KBM-7 (cell line): ENCODE measurements at regions not wholly inside any gene's neighbourhood (a gene's known extent, or its start where the extent isn't known, plus 50 kb on each side); places are given as distances from the start of the nearest gene placed in this dataset.
"Not testable (repeated sequence)": the region's sequence is repeated elsewhere in the genome, so short reads cannot be mapped to it uniquely, and the experiment has no call there.

Experiments
- DNase-seq: peaks from one replicate; pipeline ENCODE4 v3.0.0-alpha.2; 2015
- in situ Hi-C: fragments of 300-500 bp; cut with MboI; formaldehyde crosslinking; loops from 2 replicates; pipeline ENCODE4 v1.14.3; 2020; ENCODE audit warnings: low sequenced_read_pairs, low pct_unique_long_range_greater_than_20kb, mixed read lengths

GRCh38 chr10:108578258-108578657 is 1345.1 kb downstream of the XPNPEP1 start:
- no peak for DNase-seq
- in situ Hi-C loops, result no loop called here

DNA sequence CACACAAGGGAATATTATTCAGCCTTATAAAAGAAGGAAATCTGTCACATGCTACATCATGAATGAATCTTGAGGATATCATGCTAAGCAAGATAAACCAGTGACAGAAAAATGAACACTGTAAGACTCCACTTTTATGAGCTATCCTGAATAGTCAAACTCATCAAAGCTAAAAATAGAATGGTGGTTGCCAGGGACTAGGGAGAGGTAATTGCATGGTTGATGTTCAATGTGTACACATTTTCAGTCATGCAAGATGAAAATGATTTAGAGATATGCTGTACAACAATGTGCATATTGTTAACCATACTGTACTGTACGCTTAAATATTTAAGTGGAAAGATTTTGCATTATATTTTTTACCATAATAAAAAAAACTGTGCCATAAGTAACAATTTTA is 1349.1 kb downstream of the XPNPEP1 start:
- in situ Hi-C loops, result no loop called here
- DNase-seq, result no peak

- in situ Hi-C loops, result no loop called here
- no peak for DNase-seq
Observed at GRCh38 chr10:108568824-108569223, 1354.5 kb downstream of the XPNPEP1 start.

DNA sequence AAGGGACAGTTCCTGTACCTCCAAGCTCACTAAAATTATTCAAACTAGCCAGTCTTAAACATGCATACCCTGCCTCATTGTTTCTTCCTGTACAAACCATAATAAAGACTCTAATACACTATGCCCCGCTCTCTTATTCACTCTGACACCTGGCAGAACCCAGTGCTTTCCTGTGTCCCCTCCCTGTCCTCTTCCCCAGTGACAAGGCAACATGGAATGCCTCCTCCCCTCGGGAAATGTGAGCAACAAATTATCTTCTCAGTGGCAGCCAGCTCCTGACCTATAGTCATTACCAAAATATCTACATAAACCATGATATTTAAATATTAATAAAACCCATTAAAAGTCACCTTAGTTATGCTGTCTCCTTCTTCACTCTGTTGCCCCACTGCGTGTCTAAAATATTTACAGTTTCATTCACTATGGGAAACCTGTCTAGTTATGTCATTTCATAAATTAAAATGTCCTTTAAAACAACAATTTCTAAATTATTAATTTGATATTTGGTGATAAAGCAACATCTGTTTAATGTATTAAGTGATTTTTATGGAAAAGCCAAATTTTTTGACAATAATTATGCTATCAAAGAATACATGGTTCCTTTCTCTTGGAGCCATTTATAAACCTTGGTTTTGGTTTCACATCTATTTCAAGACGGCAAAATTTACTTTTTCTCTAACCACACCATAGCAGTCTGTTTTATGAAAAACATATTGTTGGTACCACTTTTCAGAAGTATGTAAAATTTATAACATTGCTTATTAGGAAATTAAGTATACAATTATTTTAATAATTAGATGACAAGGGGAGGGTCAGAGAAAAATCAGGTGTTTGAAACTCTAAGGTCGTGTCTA is 1355.2 kb downstream of the XPNPEP1 start:
- in situ Hi-C loops, result no loop called here

GRCh38 chr10:108566316-108567107 is 1356.8 kb downstream of the XPNPEP1 start:
- no peak for DNase-seq
- in situ Hi-C loops, result no loop called here

More for the DNA sequence above, 1355.2 kb downstream of the XPNPEP1 start:
- no peak for DNase-seq

- DNase-seq, result no peak
- in situ Hi-C loops, result no loop called here
Observed at GRCh38 chr10:108562105-108562504, 1361.2 kb downstream of the XPNPEP1 start.

DNA sequence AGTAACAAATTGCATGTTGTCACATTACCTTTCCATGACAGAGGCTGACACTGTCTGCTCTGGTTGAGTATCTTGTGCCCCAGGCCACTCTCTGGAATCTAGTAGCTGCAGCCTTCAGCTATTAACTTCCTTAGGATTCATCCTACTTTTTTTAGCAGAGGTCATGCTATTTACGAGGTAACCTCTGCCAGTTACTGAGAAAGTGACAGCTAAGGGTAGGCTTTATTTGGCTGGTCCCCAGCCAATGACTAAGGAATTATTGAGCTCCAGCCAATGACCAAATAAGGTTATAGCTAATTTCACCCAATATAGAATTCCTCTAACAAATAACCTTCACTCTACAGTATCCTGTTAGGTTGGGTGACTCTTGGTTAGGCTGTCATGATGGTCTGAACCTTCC is 1361.7 kb downstream of the XPNPEP1 start:
- in situ Hi-C loops, result no loop called here
- no peak for DNase-seq

GRCh38 chr10:108560488-108560887 is 1362.8 kb downstream of the XPNPEP1 start:
- in situ Hi-C loops, result no loop called here
- DNase-seq, result no peak

- no peak for DNase-seq
- in situ Hi-C loops, result no loop called here
Observed at GRCh38 chr10:108556186-108556585, 1367.1 kb downstream of the XPNPEP1 start.

- in situ Hi-C loops, result no loop called here
- DNase-seq, result no peak
Observed at GRCh38 chr10:108545921-108546320, 1377.4 kb downstream of the XPNPEP1 start.

DNA sequence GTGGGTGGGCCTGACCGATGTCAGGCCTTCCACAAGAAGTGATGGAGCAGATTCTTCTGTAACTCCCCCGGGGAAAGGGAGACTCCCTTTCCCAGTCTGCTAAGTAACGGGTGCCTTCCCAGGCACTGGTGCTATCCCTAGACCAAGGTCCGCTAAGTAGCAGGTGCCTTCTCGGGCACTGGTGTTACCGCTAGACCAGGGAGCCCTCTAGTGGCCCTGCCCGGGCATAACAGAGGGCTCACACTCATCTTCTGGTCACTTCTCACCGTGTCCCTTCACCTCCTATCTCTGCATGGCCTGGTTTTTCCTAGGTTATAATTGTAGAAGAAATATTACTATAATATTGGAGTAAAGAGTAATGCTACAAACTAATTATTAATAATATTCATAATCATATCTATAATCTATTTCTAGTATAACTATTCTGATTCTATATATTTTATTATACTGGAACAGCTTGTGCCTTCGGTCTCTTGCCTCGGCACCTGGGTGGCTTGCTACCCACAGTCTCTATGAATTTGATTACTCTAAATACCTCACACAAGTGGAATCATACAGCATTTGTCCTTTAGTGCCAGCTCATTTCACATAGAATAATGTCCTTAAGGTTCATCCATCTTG is 1378.7 kb downstream of the XPNPEP1 start:
- in situ Hi-C loops, result no loop called here
- peak; percentile 46 for DNase-seq

GRCh38 chr10:108533551-108533950 is 1369.0 kb upstream of the SORCS1 start:
- in situ Hi-C loops, DNase-seq: not testable (repeated sequence)

GRCh38 chr10:108523016-108523800 is 1358.7 kb upstream of the SORCS1 start:
- DNase-seq, result no peak
- in situ Hi-C loops, result no loop called here

GRCh38 chr10:108521827-108522492 is 1357.5 kb upstream of the SORCS1 start:
- DNase-seq, result no peak
- in situ Hi-C loops, result no loop called here

DNA sequence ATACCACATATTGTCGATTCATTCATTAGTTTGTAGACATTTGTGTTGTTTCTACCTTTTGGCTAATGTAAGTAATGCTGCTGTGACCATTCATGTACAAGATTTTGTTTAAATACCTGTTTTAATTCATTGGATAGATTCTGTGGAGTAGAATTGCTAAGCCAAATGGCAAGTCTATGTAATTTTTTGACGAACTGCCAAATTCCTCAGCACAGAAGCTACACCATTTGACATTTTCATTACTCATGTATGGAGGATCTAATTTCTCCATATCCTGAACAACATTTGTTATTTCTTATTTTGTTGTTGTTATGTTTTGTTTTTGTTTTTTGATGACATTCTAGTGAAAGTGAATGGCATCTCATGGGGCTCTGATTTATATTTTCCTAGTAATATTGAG is 1351.3 kb upstream of the SORCS1 start:
- no peak for DNase-seq

GRCh38 chr10:108500396-108500795 is 1335.9 kb upstream of the SORCS1 start:
- in situ Hi-C loops, result no loop called here
- DNase-seq, result no peak

More for the DNA sequence above, 1351.3 kb upstream of the SORCS1 start:
- in situ Hi-C loops, result no loop called here

DNA sequence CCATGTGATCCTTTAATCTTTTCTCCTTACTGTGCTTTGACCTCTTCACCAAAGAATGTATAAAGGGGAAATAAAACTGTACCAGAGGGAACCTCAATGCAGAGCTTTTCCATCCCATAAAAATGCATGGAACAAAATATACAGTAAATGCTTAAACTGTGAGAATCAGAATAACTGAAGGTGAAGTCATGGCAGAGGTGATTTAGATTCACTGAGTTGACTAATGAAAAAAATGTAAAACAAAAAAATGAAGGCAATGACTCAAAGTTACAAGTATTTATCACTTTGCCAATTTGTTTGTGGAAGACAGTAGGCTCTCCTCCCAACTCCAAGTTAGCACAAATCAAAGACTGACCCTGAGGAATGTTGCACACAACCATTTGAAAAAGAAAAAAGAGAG is 1331.6 kb upstream of the SORCS1 start:
- in situ Hi-C loops, result no loop called here
- DNase-seq, result no peak

DNA sequence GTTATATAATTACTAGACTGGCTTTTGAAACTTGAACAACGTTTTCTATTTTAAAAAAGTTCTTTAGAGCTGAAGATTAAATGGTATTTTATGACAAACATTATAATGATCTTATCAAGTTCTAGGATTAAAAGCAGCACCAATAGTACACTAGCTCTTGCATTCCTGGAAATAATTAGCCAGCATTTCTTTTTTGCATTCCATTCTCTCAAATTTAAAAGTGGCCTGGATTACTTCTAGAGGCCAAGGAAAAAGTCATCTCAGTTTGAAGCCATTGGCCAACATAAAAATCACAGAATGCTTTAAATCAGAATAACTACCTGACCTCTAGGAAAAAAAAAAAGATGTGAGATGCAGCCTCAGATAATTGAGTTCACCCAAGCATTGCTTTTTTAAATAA is 1326.4 kb upstream of the SORCS1 start:
- no peak for DNase-seq
- in situ Hi-C loops, result no loop called here

DNA sequence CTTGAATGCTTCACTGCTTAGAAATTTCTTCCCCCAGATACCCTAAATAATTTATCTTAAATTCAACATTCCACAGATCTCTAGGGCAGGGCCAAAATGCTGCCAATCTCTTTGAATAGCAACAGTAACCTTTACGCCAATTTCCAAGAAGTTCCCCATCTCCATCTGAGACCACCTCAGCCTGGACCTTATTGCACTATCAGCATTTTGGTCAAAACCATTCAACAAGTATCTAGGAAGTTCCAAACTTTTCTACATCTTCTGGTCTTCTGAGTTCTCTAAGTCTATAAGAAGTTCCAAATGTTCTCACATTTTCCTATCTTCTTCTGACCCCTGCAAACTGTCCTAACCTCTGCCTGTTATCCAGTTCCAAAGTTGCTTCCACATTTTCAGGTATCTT is 1306.9 kb upstream of the SORCS1 start:
- no peak for DNase-seq
- in situ Hi-C loops, result no loop called here
